A673 (cell line): ENCODE measurements at regions not wholly inside any gene's neighbourhood (a gene's known extent, or its start where the extent isn't known, plus 50 kb on each side); places are given as distances from the start of the nearest gene placed in this dataset.
A peak's percentile ranks its signal among the peaks of the same experiment; 100 is the strongest.

ENCODE experiments used
- BruUV-seq: library from RNA; stranded (reverse); fragments of 400-500 nt; replicated peaks from 2 replicates; lab custom pipeline; 2021; lab: Mats Ljungman, UMichigan
- CTCF ChIA-PET: fragments of 300-600 bp; sonication (Branson Sonifier 250); formaldehyde crosslinking; loops from one replicate; lab custom pipeline; 2022; ENCODE audit warnings: antibody characterized with exemption; lab: Charles Lee
- POLR2A ChIA-PET: fragments of 300-600 bp; sonication (Branson Sonifier 250); formaldehyde crosslinking; loops from one replicate; lab custom pipeline; 2022; ENCODE audit warnings: antibody characterized with exemption; ENCODE audit not compliant: low non-redundant PET; lab: Charles Lee
- DNase-seq: peaks from one replicate; pipeline ENCODE4 v3.0.0-alpha.2; 2015; ENCODE audit warnings: low spot score
- H3K27ac ChIP-seq: fragments of 200-600 bp; sonication (generic); 2 replicates; pipeline ENCODE4 v1.5.1; 2016; ENCODE audit warnings: mixed run types, low read depth, mild to moderate bottlenecking, mixed read lengths, antibody characterized with exemption, low read length; ENCODE audit not compliant: poor library complexity, severe bottlenecking
- H3K27me3 ChIP-seq: fragments of 200-600 bp; sonication (generic); replicated peaks from 2 replicates; pipeline ENCODE4 v1.6.1; 2017; ENCODE audit warnings: mixed run types, low read depth, mild to moderate bottlenecking, mixed read lengths, antibody characterized with exemption, low read length; ENCODE audit not compliant: insufficient read depth, poor library complexity
- H3K36me3 ChIP-seq: fragments of 200-600 bp; sonication (generic); 2 replicates; pipeline ENCODE4 v1.6.1; 2016; ENCODE audit warnings: mixed run types, mild to moderate bottlenecking, mixed read lengths, antibody characterized with exemption, low read length; ENCODE audit not compliant: insufficient read depth, poor library complexity, severe bottlenecking
- H3K4me1 ChIP-seq: fragments of 200-600 bp; sonication (generic); 2 replicates; pipeline ENCODE4 v1.6.1; 2017; ENCODE audit warnings: mixed run types, mild to moderate bottlenecking, mixed read lengths, antibody characterized with exemption, low read length; ENCODE audit not compliant: insufficient read depth, poor library complexity, severe bottlenecking
- H3K4me3 ChIP-seq: fragments of 200-600 bp; sonication (generic); 2 replicates; pipeline ENCODE4 v1.5.1; 2016; ENCODE audit warnings: low read depth, mixed run types, mild to moderate bottlenecking, mixed read lengths, low read length; ENCODE audit not compliant: poor library complexity, severe bottlenecking
- H3K9me3 ChIP-seq: fragments of 200-600 bp; sonication (generic); 2 replicates; pipeline ENCODE4 v1.6.1; 2016; ENCODE audit warnings: mixed run types, low read depth, mild to moderate bottlenecking, mixed read lengths, antibody characterized with exemption, low read length; ENCODE audit not compliant: poor library complexity, severe bottlenecking
- EZH2 ChIP-seq: fragments of 200-600 bp; sonication (generic); IDR thresholded peaks from 2 replicates; pipeline ENCODE4 v1.6.1; 2017; ENCODE audit warnings: borderline replicate concordance, low read depth, mild to moderate bottlenecking, mixed read lengths, antibody characterized with exemption, low read length; ENCODE audit not compliant: poor library complexity, severe bottlenecking
- intact Hi-C: fragments of 100-400 bp; cut with micrococcal nuclease; formaldehyde crosslinking; loops from one replicate; pipeline ENCODE4 v1.10.0; 2022; ENCODE audit not compliant: unreplicated experiment
- TF ChIP-seq, protein P1 (sequence below): fragments of 300-800, 200-600 bp; sonication (generic); conservative IDR thresholded peaks from 2 replicates; pipeline ENCODE4 v1.5.1; 2017; ENCODE audit warnings: low read depth, mild to moderate bottlenecking, antibody characterized with exemption, low read length, moderate library complexity, mixed read lengths

GRCh38 chr20:61052195-61052750, 199.8 kb upstream of the CDH4 start:
- Histone ChIP-seq H3K4me1 (peaks cover 6% of the 10 kb centered on the region), H3K27ac (no peak overlapping the region), H3K36me3 (no peaks in the 10 kb centered on the region), H3K4me3 (no peak overlapping the region), H3K9me3 (no peaks in the 10 kb centered on the region), H3K27me3 (peaks cover 51% of the 10 kb centered on the region)
- intact Hi-C loops = no loop called here
- DNase-seq = peak; percentile 9
- no TSS peak for BruUV-seq
- TF ChIP-seq, protein P1, sequence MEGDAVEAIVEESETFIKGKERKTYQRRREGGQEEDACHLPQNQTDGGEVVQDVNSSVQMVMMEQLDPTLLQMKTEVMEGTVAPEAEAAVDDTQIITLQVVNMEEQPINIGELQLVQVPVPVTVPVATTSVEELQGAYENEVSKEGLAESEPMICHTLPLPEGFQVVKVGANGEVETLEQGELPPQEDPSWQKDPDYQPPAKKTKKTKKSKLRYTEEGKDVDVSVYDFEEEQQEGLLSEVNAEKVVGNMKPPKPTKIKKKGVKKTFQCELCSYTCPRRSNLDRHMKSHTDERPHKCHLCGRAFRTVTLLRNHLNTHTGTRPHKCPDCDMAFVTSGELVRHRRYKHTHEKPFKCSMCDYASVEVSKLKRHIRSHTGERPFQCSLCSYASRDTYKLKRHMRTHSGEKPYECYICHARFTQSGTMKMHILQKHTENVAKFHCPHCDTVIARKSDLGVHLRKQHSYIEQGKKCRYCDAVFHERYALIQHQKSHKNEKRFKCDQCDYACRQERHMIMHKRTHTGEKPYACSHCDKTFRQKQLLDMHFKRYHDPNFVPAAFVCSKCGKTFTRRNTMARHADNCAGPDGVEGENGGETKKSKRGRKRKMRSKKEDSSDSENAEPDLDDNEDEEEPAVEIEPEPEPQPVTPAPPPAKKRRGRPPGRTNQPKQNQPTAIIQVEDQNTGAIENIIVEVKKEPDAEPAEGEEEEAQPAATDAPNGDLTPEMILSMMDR = no peak
- TF ChIP-seq EZH2 = no peak
- POLR2A ChIA-PET = interaction anchor here (0.6 kb wide), 1 partner anchor 123 kb away, joined by 3 read pairs; no protein-coding TSS in a partner anchor
- CTCF ChIA-PET = interaction anchor here (0.8 kb wide), 1 partner anchor 29 kb away, joined by 3 read pairs; no protein-coding TSS in a partner anchor

GRCh38 chr20:61052776-61053442, 199.2 kb upstream of the CDH4 start:
- BruUV-seq = no TSS peak
- POLR2A ChIA-PET = interaction anchor here (0.6 kb wide), 1 partner anchor 122 kb away, joined by 3 read pairs; no protein-coding TSS in a partner anchor
- TF ChIP-seq EZH2 = no peak
- TF ChIP-seq, protein P1 = no peak
- Histone ChIP-seq H3K9me3 (no peaks in the 10 kb centered on the region), H3K27ac (no peak overlapping the region), H3K4me1 (peaks cover 6% of the 10 kb centered on the region), H3K36me3 (no peaks in the 10 kb centered on the region), H3K27me3 (peaks cover 57% of the 10 kb centered on the region), H3K4me3 (no peak overlapping the region)
- peak; percentile 20 for DNase-seq
- CTCF ChIA-PET = no interaction called here
- intact Hi-C loops = no loop called here

DNA sequence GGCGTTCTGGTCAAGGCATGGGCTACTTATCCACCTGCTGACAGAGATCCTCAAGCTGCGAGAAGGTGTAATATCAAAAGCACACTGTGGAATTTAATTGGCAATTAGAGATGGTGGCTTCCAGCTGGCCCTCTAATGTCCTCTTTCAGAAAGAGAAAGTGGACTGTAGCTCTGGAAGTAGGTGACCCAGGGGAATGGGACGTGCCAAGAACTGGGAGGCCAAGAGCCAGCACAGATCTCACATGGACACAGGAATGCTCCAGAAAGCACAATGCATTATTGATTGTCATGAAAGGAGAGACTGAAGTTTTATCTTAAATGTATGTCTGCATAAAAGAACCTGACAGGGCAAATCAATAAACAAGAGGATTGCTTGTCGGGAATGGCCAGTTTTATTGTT, 198.6 kb upstream of the CDH4 start:
- TF ChIP-seq, protein P1 = no peak
- no peak for TF ChIP-seq EZH2
- intact Hi-C loops = no loop called here
- H3K9me3 ChIP-seq = no peaks in the 10 kb centered on the region
- H3K4me3 ChIP-seq = no peak overlapping the region
- no TSS peak for BruUV-seq
- no peak overlapping the region for H3K27ac ChIP-seq
- H3K27me3 ChIP-seq = peaks cover 63% of the 10 kb centered on the region
- ChIA-PET POLR2A (no interaction called here), CTCF (no interaction called here)
- DNase-seq = no peak
- H3K36me3 ChIP-seq = no peaks in the 10 kb centered on the region
- peaks cover 6% of the 10 kb centered on the region for H3K4me1 ChIP-seq
